ENCODE measurements at regions not wholly inside any gene's neighbourhood (a gene's known extent, or its start where the extent isn't known, plus 50 kb on each side); places are given as distances from the start of the nearest gene placed in this dataset.

DNA sequence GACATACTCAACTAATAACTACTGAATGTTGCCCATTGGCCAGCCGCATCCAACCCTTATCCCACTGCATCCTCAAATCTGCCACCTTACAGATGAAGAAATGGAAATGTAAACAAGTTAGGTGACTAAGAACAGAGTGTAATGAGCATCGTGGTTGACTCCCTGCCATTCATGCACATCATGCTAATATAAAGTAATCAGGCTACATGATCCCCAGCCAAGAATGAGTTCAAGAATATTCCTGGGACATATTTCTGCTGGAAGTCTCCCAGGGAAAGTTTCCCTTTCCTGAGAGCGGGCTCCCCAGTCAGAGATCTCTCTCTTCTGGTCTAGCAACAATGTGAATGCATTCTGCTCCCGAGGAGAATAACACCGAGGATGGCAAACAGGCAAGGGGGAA lies 55.9 kb upstream of the SERP2 start:
- Histone ChIP-seq H3K36me3 (no peaks in the 10 kb centered on the region), H3K4me1 (no peaks in the 10 kb centered on the region), H3K27ac (no peak overlapping the region), H3K9ac (ENCODE audit: low read depth in 2 of 2, low read length in 2 of 2) (no peak overlapping the region), H3K27me3 (no peaks in the 10 kb centered on the region), H3K4me3 (no peak overlapping the region), H3K9me3 (no peaks in the 10 kb centered on the region)
- intact Hi-C loops (cut with DNase I) = no loop called here
- DNase-seq = no peak
- TF ChIP-seq, protein P1, sequence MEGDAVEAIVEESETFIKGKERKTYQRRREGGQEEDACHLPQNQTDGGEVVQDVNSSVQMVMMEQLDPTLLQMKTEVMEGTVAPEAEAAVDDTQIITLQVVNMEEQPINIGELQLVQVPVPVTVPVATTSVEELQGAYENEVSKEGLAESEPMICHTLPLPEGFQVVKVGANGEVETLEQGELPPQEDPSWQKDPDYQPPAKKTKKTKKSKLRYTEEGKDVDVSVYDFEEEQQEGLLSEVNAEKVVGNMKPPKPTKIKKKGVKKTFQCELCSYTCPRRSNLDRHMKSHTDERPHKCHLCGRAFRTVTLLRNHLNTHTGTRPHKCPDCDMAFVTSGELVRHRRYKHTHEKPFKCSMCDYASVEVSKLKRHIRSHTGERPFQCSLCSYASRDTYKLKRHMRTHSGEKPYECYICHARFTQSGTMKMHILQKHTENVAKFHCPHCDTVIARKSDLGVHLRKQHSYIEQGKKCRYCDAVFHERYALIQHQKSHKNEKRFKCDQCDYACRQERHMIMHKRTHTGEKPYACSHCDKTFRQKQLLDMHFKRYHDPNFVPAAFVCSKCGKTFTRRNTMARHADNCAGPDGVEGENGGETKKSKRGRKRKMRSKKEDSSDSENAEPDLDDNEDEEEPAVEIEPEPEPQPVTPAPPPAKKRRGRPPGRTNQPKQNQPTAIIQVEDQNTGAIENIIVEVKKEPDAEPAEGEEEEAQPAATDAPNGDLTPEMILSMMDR (IDR thresholded peaks at IDR 0.05) = no peak

DNA sequence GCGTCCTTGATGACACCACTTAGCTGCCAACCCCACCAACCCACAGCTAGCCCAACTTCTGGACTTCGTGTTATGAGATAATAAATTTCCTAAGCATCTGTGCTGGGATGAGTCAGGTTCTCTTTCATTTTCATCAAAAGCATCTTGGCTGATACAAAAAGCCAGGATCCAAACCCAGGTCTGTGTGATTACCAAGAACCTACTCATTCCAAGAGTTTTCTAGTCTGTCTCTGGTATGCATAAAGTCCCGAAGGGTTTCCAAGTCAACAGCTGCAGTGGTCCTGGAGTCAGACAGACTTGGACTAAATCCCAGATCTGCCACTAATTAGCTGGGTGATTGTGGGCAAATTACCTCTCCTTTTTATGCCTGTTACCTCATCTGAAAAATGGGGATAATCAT lies 55.5 kb upstream of the SERP2 start:
- Histone ChIP-seq H3K27me3 (no peaks in the 10 kb centered on the region), H3K9me3 (no peaks in the 10 kb centered on the region), H3K4me3 (no peak overlapping the region), H3K36me3 (no peaks in the 10 kb centered on the region), H3K9ac (ENCODE audit: low read depth in 2 of 2, low read length in 2 of 2) (no peak overlapping the region), H3K27ac (no peak overlapping the region), H3K4me1 (no peaks in the 10 kb centered on the region)
- intact Hi-C loops (cut with DNase I) = no loop called here
- TF ChIP-seq, protein P1 (IDR thresholded peaks at IDR 0.05) = no peak
- DNase-seq = no peak

DNA sequence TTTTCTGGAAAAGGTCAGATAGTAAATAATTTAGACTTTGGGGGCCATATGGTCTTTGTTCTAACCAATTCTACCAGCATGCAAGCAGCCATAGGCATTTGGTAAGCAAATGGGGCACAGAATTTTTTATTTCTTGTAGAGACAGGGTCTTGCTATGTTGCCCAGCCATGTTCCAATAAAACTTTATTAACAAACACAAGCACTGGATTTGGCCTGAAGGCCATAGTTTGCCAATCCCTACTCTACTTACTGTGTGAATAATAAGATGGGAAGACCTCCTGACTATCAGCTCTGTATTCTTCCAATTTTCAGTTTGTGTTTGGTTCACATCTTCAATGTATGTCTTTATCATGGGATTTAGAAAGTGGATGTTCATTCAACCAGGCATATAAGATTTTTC lies 53.0 kb upstream of the SERP2 start:
- H3K36me3 ChIP-seq = no peaks in the 10 kb centered on the region
- no peaks in the 10 kb centered on the region for H3K27me3 ChIP-seq
- no peaks in the 10 kb centered on the region for H3K9me3 ChIP-seq
- DNase-seq = no peak
- H3K4me1 ChIP-seq = no peaks in the 10 kb centered on the region
- no peak overlapping the region for H3K9ac ChIP-seq (ENCODE audit: low read depth in 2 of 2, low read length in 2 of 2)
- TF ChIP-seq, protein P1 (IDR thresholded peaks at IDR 0.05) = no peak
- intact Hi-C loops (cut with DNase I) = no loop called here
- no peak overlapping the region for H3K27ac ChIP-seq
- H3K4me3 ChIP-seq = no peak overlapping the region

DNA sequence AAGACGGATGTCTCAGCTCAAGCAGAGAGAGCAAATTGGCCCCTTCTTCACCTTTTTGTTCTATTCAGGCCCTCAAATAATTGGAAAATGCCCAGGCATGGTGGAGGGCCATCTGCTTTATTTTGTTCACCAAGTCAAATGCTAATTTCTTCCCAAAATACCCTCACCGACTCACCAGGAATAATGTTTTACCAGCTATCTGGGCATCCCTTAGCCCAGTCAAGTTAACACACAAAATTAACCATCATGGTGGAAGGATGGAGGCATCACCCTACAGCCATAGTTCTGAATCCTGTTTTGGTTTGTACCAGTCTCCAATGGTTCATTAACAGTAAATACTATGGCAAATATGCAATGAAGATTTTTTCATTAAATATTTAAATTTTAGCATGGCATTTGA lies 51.7 kb upstream of the SERP2 start:
- no peak overlapping the region for H3K27ac ChIP-seq
- H3K9me3 ChIP-seq = no peaks in the 10 kb centered on the region
- H3K4me1 ChIP-seq = no peaks in the 10 kb centered on the region
- intact Hi-C loops (cut with DNase I) = no loop called here
- no peaks in the 10 kb centered on the region for H3K27me3 ChIP-seq
- no peak overlapping the region for H3K9ac ChIP-seq (ENCODE audit: low read depth in 2 of 2, low read length in 2 of 2)
- H3K4me3 ChIP-seq = no peak overlapping the region
- TF ChIP-seq, protein P1 (IDR thresholded peaks at IDR 0.05) = no peak
- no peaks in the 10 kb centered on the region for H3K36me3 ChIP-seq
- DNase-seq = no peak

DNA sequence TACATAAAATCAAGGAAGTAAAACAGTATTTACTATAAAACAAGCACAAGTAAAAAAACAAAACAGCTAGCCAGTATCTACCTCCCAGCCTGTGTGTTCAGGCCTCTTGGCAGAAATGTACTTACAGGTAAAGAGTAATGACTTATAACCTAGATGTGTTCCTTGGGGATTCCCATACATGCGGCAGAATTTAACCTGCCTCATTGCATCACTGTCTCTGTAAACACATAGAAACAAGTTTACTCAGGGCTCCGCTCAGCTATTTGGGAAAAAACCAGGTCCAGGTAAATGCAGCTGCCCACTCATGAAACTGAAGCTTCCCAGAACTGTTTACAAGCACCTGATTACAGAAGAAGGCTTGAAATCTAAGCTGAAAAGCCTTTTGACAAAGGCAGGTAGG lies 50.7 kb upstream of the SERP2 start:
- TF ChIP-seq, protein P1 (IDR thresholded peaks at IDR 0.05) = no peak
- intact Hi-C loops (cut with DNase I) = no loop called here
- Histone ChIP-seq H3K27ac (no peak overlapping the region), H3K4me3 (no peak overlapping the region), H3K27me3 (no peaks in the 10 kb centered on the region), H3K4me1 (no peaks in the 10 kb centered on the region), H3K9me3 (no peaks in the 10 kb centered on the region), H3K9ac (ENCODE audit: low read depth in 2 of 2, low read length in 2 of 2) (no peak overlapping the region), H3K36me3 (no peaks in the 10 kb centered on the region)
- no peak for DNase-seq

DNA sequence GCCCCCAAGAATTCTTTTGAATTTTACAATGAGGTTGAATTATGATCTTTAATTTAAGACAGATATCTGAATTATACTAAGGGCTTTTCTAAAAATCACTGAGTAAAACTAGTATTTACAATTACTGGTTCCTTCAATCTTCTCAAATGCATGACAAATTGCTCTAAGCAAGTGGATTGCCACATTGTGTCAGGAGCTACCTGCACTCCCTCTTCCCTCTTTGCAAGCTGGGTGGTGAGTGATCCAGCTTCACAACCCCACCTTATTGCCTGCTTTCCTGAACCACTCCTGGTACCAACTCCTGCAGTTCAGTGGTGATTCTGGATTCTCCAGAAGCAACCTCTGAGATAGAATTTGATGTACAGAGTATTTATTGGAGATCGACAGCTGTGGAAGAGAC lies 49.9 kb upstream of the SERP2 start:
- intact Hi-C loops (cut with DNase I) = no loop called here
- H3K9me3 ChIP-seq = no peaks in the 10 kb centered on the region
- no peaks in the 10 kb centered on the region for H3K27me3 ChIP-seq
- no peak for DNase-seq
- TF ChIP-seq, protein P1 (IDR thresholded peaks at IDR 0.05) = no peak
- no peak overlapping the region for H3K4me3 ChIP-seq
- no peak overlapping the region for H3K27ac ChIP-seq
- no peaks in the 10 kb centered on the region for H3K36me3 ChIP-seq
- no peak overlapping the region for H3K9ac ChIP-seq (ENCODE audit: low read depth in 2 of 2, low read length in 2 of 2)
- no peaks in the 10 kb centered on the region for H3K4me1 ChIP-seq
